ENCODE measurements at regions not wholly inside any gene's neighbourhood (a gene's known extent, or its start where the extent isn't known, plus 50 kb on each side); places are given as distances from the start of the nearest gene placed in this dataset.

- TF ChIP-seq POLR2A (IDR thresholded peaks at IDR 0.05), result no peak
- TF ChIP-seq POLR2AphosphoS5 (IDR thresholded peaks at IDR 0.05), result no peak
Measured at GRCh38 chr3:110821586-110821985, 250.0 kb upstream of the NECTIN3 start.

Data from prostate gland (tissue), 1 donor.